Superior temporal gyrus (tissue), 1 donor: ENCODE measurements at regions not wholly inside any gene's neighbourhood (a gene's known extent, or its start where the extent isn't known, plus 50 kb on each side); places are given as distances from the start of the nearest gene placed in this dataset.

ENCODE experiments used
- DNase-seq: peaks from one replicate; pipeline ENCODE4 v3.0.0-alpha.2; 2016; ENCODE audit errors: extremely low spot score

DNA sequence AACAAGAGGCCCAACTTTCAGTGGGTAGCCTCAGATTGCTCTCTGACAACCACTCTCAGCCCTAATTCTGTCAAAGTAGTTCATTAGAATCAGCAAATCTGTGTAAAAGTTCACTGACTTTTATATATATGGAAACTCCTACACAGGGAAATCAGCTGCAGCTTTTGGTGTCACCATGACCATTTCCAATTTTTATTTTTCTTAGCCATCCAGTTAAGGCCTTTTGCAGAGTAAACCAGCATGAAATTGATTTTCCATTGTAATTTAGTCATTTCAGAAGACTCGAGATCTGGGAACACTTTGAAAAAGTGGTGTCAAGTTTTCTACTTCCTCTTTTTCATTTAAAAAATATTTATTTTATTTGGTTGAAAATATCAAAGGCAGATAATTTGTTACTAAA lies 263.2 kb downstream of the TMEM182 start:
- no peak for DNase-seq

DNA sequence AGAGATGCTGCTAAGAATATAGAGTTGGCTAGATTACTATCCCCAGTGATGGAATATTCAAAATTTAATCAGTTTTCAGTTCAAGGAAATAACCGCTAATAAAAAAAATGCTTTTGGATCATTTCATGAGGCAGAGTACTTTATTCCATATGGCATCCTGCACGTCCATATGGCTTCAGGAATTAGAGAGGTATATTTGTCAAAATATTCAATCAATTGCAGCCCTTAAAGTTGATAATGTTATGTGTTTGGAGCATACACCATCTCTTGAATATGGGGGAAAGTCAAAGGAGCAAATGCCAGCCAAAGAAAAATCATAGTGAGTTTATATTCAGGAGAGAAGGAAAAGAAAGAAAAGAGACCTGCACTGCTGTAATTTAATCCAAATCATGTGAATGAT lies 266.4 kb downstream of the TMEM182 start:
- DNase-seq = no peak
